Endometrial microvascular endothelial cells (primary cell): ENCODE measurements at regions not wholly inside any gene's neighbourhood (a gene's known extent, or its start where the extent isn't known, plus 50 kb on each side); places are given as distances from the start of the nearest gene placed in this dataset.

Source experiments
- in situ Hi-C: cut with HindIII; loops from 2 replicates; pipeline ENCODE4 v1.10.0; 2017; ENCODE audit warnings: low sequenced_read_pairs, low pct_unique_long_range_greater_than_20kb; ENCODE audit errors: inconsistent ontology term

- in situ Hi-C loops = no loop called here
Observed at GRCh38 chr15:70406617-70407335, 309.1 kb upstream of the TLE3 start.

DNA sequence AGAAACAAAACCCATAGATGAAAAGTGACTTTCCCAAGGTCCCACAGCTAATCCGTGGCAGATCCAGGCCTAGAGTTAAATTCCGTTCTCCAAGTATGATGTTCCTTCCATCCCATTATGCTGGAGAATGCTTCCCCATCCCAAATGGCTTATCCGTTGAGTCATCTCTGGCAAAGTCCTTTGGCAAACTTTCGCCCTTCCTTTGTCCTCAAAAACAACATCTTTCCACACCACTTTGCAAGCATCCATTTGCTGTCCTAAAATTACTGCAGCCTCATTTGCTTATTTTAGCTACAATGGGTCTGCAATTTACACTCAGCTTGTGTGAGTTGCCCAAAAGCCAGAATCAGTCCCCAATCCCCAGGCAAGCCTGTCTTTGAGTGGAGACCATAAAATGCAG, 304.0 kb upstream of the TLE3 start:
- in situ Hi-C loops = no loop called here

- in situ Hi-C loops = no loop called here
Observed at GRCh38 chr15:70400766-70401541, 303.2 kb upstream of the TLE3 start.

DNA sequence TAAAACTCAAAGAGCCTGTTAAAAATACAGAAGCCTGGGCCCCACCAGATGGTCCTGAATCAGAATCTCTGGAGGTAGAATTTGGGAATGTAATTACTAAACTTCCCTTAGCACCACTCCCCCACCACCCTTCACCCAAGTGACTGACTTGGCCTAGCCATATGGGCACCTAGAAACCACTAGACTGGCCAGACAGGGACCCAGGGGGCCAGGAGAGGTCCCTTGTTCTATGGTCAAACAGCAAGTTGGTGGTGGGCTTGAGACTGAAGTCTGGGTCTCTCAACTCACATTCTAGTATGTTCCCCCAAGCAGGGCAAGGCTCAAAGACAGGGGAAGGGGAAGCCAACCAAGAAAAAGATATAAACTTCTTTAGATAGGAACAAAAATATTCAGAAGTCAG, 301.5 kb upstream of the TLE3 start:
- in situ Hi-C loops = no loop called here

GRCh38 chr15:70398694-70399093, 301.0 kb upstream of the TLE3 start:
- in situ Hi-C loops = no loop called here

DNA sequence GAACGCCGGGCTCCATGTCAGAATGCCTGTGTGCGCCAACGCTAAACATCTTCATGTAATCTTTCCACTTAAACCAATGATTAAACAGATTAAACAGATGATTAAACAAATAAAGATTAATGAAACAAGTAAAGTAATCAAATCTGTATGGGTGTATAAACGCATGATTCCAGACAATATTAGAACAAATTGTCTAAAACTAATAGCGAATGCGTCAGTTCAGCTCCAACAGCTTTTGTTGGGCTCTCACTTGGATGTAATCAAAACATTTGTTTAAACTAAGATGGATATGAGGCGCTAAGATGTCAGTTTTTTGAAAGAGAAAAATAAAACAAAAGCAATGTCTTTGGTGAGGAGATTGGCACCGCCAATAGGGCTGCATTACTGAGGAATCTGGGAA, 299.1 kb upstream of the TLE3 start:
- in situ Hi-C loops = no loop called here

- in situ Hi-C loops = no loop called here
Observed at GRCh38 chr15:70395164-70395563, 297.4 kb upstream of the TLE3 start.

DNA sequence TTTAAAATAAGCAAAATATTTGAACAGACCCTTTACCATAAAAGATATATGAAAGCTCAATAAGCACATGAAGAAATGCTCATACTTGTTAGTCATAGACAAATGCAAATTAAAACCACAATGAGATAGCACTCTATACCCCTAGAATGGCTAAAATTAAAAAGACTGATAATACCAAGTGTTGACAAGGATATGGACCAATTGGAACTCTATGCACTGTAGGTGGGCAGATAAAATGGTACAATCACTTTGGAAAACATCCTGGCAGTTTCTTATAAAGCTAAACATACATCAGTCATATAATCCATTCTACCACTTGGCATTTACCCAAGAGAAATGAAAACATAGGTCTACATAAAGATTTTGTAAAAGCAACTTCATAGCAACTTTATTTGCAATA, 293.0 kb upstream of the TLE3 start:
- in situ Hi-C loops = no loop called here

DNA sequence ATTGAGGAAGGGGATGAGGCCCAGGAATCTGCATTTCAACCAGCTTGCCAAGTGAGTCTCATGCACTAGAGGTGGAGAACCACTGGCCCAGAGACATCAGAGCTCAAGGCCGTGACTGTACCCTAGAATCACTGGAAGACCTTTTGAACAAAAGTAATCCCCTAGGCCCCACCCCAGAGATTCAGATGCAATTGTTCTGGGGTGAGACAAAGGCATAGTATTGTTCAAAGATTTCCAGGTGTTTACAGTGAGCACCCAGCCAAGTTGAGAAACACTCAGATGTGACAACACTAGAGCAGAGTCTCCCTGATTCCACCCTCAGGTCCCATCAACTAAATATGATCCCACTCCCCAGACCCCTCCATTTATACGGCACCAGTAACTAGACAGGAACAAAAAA, 290.3 kb upstream of the TLE3 start:
- in situ Hi-C loops = no loop called here

DNA sequence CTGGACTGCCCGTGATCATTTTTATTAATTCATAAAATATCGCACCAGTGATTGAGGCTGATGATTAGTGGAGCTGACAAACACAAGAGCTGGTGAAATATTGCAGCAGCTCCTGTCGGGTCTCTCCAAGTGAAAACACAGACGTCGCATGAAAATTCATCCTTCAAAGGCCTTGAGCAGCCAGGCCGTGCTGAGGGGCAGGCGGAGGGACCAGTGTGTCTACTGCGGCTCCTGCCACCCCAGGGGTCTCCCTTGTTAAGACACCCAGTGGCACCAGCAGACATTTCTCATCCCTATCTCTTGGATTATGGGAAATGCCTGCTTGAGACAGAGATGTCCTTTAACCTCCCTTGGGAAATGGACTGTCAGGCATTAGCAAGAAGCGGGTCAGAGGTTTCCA, 289.4 kb upstream of the TLE3 start:
- in situ Hi-C loops = no loop called here

DNA sequence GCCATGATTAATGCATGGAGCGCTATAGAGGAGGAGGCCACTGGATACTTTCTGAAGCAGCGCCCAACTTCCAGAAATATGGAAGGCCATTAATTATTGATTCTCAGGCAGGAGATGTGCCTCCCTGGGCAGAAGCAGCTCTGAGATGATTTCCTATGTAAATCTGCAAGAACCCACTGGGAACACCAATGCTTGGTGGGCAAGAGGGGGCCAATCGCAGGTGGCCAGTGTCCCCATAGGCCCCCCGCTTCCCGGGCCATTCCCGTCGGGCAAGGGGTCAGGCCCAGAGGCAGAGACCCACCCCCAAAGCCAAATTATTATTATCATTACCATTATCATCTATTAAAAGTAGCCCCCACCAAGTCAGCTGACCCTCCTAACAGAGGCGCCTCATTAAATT, 288.0 kb upstream of the TLE3 start:
- in situ Hi-C loops = no loop called here

DNA sequence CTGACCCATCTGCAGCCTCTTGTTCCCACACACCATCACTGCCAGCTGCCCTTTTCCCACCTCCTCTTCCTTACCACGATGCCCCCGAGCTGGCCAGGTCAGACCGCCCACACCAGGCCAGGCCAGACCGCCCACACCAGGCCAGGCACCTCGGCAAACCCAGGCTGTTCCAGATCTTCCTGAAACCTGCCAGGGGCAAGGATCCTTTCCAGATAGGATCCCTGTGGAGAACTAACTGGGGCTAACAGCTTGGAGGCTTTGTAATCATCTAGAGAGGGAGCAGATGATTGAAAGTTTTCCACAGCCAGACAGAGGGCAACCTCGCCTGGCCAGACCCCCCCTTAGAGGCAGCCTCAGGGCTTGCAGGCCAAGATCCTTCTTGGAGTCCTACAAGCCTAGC, 287.3 kb upstream of the TLE3 start:
- in situ Hi-C loops = no loop called here

DNA sequence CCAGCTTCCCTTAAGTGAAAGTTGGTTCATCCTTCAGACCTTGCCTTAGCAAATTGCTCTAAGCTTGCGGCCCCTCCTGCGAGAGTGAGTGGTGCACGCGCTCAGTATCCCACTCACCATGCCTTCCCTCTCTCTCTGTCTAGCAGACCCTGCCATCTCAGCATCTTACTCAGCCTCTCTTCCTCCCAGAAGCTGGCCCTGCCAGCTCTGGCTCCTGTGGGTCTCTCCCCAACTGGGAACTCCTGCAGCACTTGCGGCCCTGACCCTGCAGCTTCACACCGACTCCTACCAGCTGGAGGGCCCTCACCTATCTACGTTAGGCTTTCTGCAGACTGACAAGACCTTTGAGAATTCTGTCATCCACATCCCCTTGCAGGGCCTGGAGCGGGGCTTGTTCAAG, 286.1 kb upstream of the TLE3 start:
- in situ Hi-C loops = no loop called here

DNA sequence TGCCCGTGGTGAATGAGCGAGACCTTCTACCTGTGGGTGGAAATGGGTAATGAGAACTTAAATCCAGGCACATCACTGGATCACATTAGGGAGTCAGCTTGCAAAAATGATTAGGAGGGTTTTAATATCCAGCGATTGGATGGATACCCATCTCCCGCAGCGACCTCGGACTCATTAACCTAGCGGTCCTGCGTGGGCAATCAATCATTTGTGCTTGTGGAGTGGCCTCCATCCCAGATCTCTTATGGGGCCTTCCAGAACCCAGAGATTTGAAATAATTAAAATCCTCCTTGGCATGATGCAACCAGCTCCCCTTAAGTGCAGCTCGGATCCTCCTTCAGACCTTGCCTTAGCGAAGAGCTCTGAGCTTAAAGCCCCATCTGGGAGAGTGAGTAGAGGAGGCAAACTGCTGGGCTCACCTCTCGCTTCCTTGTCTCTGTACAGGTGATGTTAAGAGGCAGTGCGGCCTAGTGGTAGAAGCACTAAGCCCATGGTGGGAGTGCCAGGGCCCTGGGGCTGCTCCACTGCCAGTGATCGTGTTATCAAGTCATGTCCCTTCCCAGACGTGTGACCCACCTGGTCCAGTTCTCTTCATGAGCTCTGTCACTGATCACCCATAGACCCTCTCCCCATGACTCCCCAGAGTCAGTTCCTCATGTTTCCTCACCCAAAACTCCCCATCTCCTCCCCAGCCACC, 285.2 kb upstream of the TLE3 start:
- in situ Hi-C loops = no loop called here

GRCh38 chr15:70382009-70382749, 284.5 kb upstream of the TLE3 start:
- in situ Hi-C loops = no loop called here

- in situ Hi-C loops = no loop called here
Observed at GRCh38 chr15:70379938-70380883, 282.5 kb upstream of the TLE3 start.

DNA sequence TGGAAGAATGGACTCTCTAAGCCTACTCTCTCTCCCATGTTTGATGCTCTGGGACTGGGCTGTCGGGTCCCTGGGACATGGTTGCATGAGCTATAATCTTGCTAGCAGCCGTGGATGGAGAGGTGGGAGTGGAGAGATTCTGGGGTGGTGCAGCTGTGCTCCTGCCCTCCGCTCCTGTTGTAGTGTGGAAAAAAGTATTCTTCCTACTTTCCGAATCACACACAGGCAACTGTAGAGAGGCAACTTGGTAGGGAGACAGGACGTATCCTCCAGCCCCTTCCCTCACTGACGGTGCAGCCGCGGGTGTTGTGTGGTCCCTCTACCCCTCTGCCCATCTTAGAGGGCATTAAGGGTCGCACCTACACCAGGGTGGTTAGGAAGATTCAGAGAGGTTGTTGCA, 281.4 kb upstream of the TLE3 start:
- in situ Hi-C loops = no loop called here
